Trophoblast cell (in vitro differentiated cells and primary cell): ENCODE measurements at regions not wholly inside any gene's neighbourhood (a gene's known extent, or its start where the extent isn't known, plus 50 kb on each side); places are given as distances from the start of the nearest gene placed in this dataset.

ENCODE experiments used
- DNase-seq, 2 donors: peaks; one replicate each; pipeline ENCODE4 v3.0.0-alpha.2; 2016
- H2AFZ ChIP-seq: 2 replicates; pipeline ENCODE4 v1.6.1; 2013; ENCODE audit warnings: low read length, moderate library complexity, mild to moderate bottlenecking; ENCODE audit not compliant: insufficient read depth, poor library complexity
- H2AK5ac ChIP-seq: 2 replicates; pipeline ENCODE4 v1.6.1; 2013; ENCODE audit warnings: mild to moderate bottlenecking, low read length
- H2BK120ac ChIP-seq: 2 replicates; pipeline ENCODE4 v1.6.1; 2013; ENCODE audit warnings: low read length, mild to moderate bottlenecking, moderate library complexity; ENCODE audit not compliant: insufficient read depth, poor library complexity
- H2BK12ac ChIP-seq: 2 replicates; pipeline ENCODE4 v1.6.1; 2013; ENCODE audit warnings: mild to moderate bottlenecking, low read length, moderate library complexity
- H2BK5ac ChIP-seq: 2 replicates; pipeline ENCODE4 v1.6.1; 2013; ENCODE audit warnings: low read length, low read depth, moderate library complexity, mild to moderate bottlenecking; ENCODE audit not compliant: poor library complexity
- H3K14ac ChIP-seq: 2 replicates; pipeline ENCODE4 v1.6.1; 2013; ENCODE audit warnings: mild to moderate bottlenecking, low read length
- H3K18ac ChIP-seq: 2 replicates; pipeline ENCODE4 v1.6.1; 2013; ENCODE audit warnings: mild to moderate bottlenecking, low read length
- H3K23ac ChIP-seq: 2 replicates; pipeline ENCODE4 v1.6.1; 2013; ENCODE audit warnings: low read length
- H3K27ac ChIP-seq: 2 replicates; pipeline ENCODE4 v1.5.1; 2013; ENCODE audit warnings: low read depth, mild to moderate bottlenecking, inconsistent platforms, low read length, moderate library complexity
- H3K27me3 ChIP-seq: 2 replicates; pipeline ENCODE4 v1.6.1; 2013; ENCODE audit warnings: inconsistent platforms, mild to moderate bottlenecking, low read length, moderate library complexity; ENCODE audit not compliant: insufficient read depth
- H3K36me3 ChIP-seq, 2 experiments: 1 replicate in 1 of 2; 2 replicates in 1 of 2; pipeline ENCODE4 v1.6.1; 2013; ENCODE audit warnings: low read length in 2 of 2, mild to moderate bottlenecking in 2 of 2, moderate library complexity in 1 of 2; ENCODE audit not compliant: insufficient read depth in 2 of 2, control insufficient read depth in 1 of 2
- H3K4ac ChIP-seq: 2 replicates; pipeline ENCODE4 v1.6.1; 2013; ENCODE audit warnings: low read depth, mild to moderate bottlenecking, low read length, moderate library complexity
- H3K4me1 ChIP-seq, 2 experiments: 1 replicate in 1 of 2; 2 replicates in 1 of 2; pipeline ENCODE4 v1.6.1; 2013; ENCODE audit warnings: low read length in 2 of 2, mild to moderate bottlenecking in 2 of 2, moderate library complexity in 1 of 2; ENCODE audit not compliant: insufficient read depth in 2 of 2, control insufficient read depth in 1 of 2
- H3K4me2 ChIP-seq: 2 replicates; pipeline ENCODE4 v1.6.1; 2013; ENCODE audit warnings: inconsistent platforms, mild to moderate bottlenecking, low read length, moderate library complexity
- H3K4me3 ChIP-seq: 2 replicates; pipeline ENCODE4 v1.5.1; 2013; ENCODE audit warnings: mild to moderate bottlenecking, low read depth, low read length, inconsistent platforms
- H3K79me1 ChIP-seq: one replicate; pipeline ENCODE4 v1.6.1; 2013; ENCODE audit warnings: low read length
- H3K79me2 ChIP-seq: 2 replicates; pipeline ENCODE4 v1.6.1; 2013; ENCODE audit warnings: low read length, mild to moderate bottlenecking; ENCODE audit not compliant: control insufficient read depth, insufficient read depth, poor library complexity
- H3K9ac ChIP-seq: 2 replicates; pipeline ENCODE4 v1.6.1; 2013; ENCODE audit warnings: mild to moderate bottlenecking, low read length
- H3K9me3 ChIP-seq: 2 replicates; pipeline ENCODE4 v1.6.1; 2013; ENCODE audit warnings: low read depth, mild to moderate bottlenecking, control low read depth, inconsistent platforms, low read length; ENCODE audit not compliant: insufficient read depth
- H4K12ac ChIP-seq: 2 replicates; pipeline ENCODE4 v1.6.1; 2013; ENCODE audit warnings: low read depth, mild to moderate bottlenecking, low read length, moderate library complexity
- H4K8ac ChIP-seq: 2 replicates; pipeline ENCODE4 v1.6.1; 2013; ENCODE audit warnings: low read depth, mild to moderate bottlenecking, low read length, moderate library complexity
- H4K91ac ChIP-seq: one replicate; pipeline ENCODE4 v1.6.1; 2013; ENCODE audit warnings: low read depth, mild to moderate bottlenecking, low read length, moderate library complexity
- WGBS: extraction: QIAGEN DNeasy Blood & Tissue Kit; methylation state at CpG from one replicate; pipeline ENCODE4 v1.1.7; 2013; ENCODE audit warnings: missing lambda C conversion rate; ENCODE audit not compliant: insufficient read length, insufficient coverage; ENCODE audit errors: extremely low coverage; 5-methylcytosine and 5-hydroxymethylcytosine counted together

- H3K14ac ChIP-seq: no peak overlapping the region
- H3K36me3 ChIP-seq: no peaks in the 10 kb centered on the region
- H3K18ac ChIP-seq: no peak overlapping the region
- no peak overlapping the region for H2BK5ac ChIP-seq
- WGBS: no CpG with 5 or more reads among the region's 2 CpGs
- H4K91ac ChIP-seq: no peak overlapping the region
- H2BK120ac ChIP-seq: no peak overlapping the region
- H2AFZ ChIP-seq: no peak overlapping the region
- H3K4me2 ChIP-seq: no peak overlapping the region
- H3K9me3 ChIP-seq: no peaks in the 10 kb centered on the region
- H4K8ac ChIP-seq: no peak overlapping the region
- H4K12ac ChIP-seq: no peak overlapping the region
- no peaks in the 10 kb centered on the region for H3K27me3 ChIP-seq
- H3K27ac ChIP-seq: no peak overlapping the region
- H3K4me3 ChIP-seq: no peak overlapping the region
- no peak overlapping the region for H3K9ac ChIP-seq
- H3K79me2 ChIP-seq: no peaks in the 10 kb centered on the region
- DNase-seq: no peak
- H3K79me1 ChIP-seq: no peaks in the 10 kb centered on the region
- H3K4me1 ChIP-seq: no peaks in the 10 kb centered on the region
- no peak overlapping the region for H2BK12ac ChIP-seq
- H2AK5ac ChIP-seq: no peak overlapping the region
- H3K23ac ChIP-seq: no peak overlapping the region
- H3K4ac ChIP-seq: no peak overlapping the region
Observed at GRCh38 chr12:91667694-91668093, 478.0 kb downstream of the BTG1 start.

GRCh38 chr12:91663744-91664143 is 481.1 kb upstream of the DCN start:
- no peak overlapping the region for H2AFZ ChIP-seq
- no peak overlapping the region for H3K4me3 ChIP-seq
- no peak overlapping the region for H3K14ac ChIP-seq
- H3K9me3 ChIP-seq: no peaks in the 10 kb centered on the region
- H2AK5ac ChIP-seq: no peak overlapping the region
- no peak overlapping the region for H2BK120ac ChIP-seq
- no peak overlapping the region for H3K27ac ChIP-seq
- H3K27me3 ChIP-seq: no peaks in the 10 kb centered on the region
- no peak for DNase-seq
- H2BK5ac ChIP-seq: no peak overlapping the region
- no CpG with 5 or more reads among the region's 4 CpGs for WGBS
- H3K4me1 ChIP-seq: no peaks in the 10 kb centered on the region
- H3K79me2 ChIP-seq: no peaks in the 10 kb centered on the region
- no peak overlapping the region for H4K91ac ChIP-seq
- no peak overlapping the region for H3K9ac ChIP-seq
- H4K12ac ChIP-seq: no peak overlapping the region
- no peak overlapping the region for H3K4ac ChIP-seq
- no peak overlapping the region for H2BK12ac ChIP-seq
- H4K8ac ChIP-seq: no peak overlapping the region
- no peaks in the 10 kb centered on the region for H3K36me3 ChIP-seq
- no peak overlapping the region for H3K23ac ChIP-seq
- H3K4me2 ChIP-seq: no peak overlapping the region
- no peaks in the 10 kb centered on the region for H3K79me1 ChIP-seq
- H3K18ac ChIP-seq: no peak overlapping the region

- no peak overlapping the region for H4K12ac ChIP-seq
- H2BK5ac ChIP-seq: no peak overlapping the region
- no peak overlapping the region for H3K23ac ChIP-seq
- no peaks in the 10 kb centered on the region for H3K79me2 ChIP-seq
- WGBS: no CpG with 5 or more reads among the region's 4 CpGs
- no peak for DNase-seq
- no peak overlapping the region for H3K4me2 ChIP-seq
- H3K79me1 ChIP-seq: no peaks in the 10 kb centered on the region
- no peaks in the 10 kb centered on the region for H3K27me3 ChIP-seq
- H3K14ac ChIP-seq: no peak overlapping the region
- no peak overlapping the region for H2BK120ac ChIP-seq
- no peaks in the 10 kb centered on the region for H3K9me3 ChIP-seq
- no peak overlapping the region for H2AK5ac ChIP-seq
- H3K4me1 ChIP-seq: no peaks in the 10 kb centered on the region
- H3K18ac ChIP-seq: no peak overlapping the region
- H3K4me3 ChIP-seq: no peak overlapping the region
- H3K27ac ChIP-seq: no peak overlapping the region
- H2BK12ac ChIP-seq: no peak overlapping the region
- no peak overlapping the region for H4K8ac ChIP-seq
- no peak overlapping the region for H3K4ac ChIP-seq
- no peak overlapping the region for H3K9ac ChIP-seq
- H3K36me3 ChIP-seq: no peaks in the 10 kb centered on the region
- H2AFZ ChIP-seq: no peak overlapping the region
- no peak overlapping the region for H4K91ac ChIP-seq
Observed at GRCh38 chr12:91663310-91663709, 480.7 kb upstream of the DCN start.

GRCh38 chr12:91662021-91662420 is 479.4 kb upstream of the DCN start:
- Histone ChIP-seq H2BK120ac (no peak overlapping the region), H3K79me2 (no peaks in the 10 kb centered on the region), H3K23ac (no peak overlapping the region), H3K4me2 (no peak overlapping the region), H3K4me3 (no peak overlapping the region), H3K18ac (no peak overlapping the region), H2AFZ (no peak overlapping the region), H2AK5ac (no peak overlapping the region), H3K79me1 (no peaks in the 10 kb centered on the region), H4K91ac (no peak overlapping the region), H4K12ac (no peak overlapping the region), H2BK5ac (no peak overlapping the region), H2BK12ac (no peak overlapping the region), H4K8ac (no peak overlapping the region), H3K14ac (no peak overlapping the region), H3K9ac (no peak overlapping the region), H3K36me3 (no peaks in the 10 kb centered on the region), H3K27ac (no peak overlapping the region), H3K4ac (no peak overlapping the region), H3K27me3 (no peaks in the 10 kb centered on the region), H3K9me3 (no peaks in the 10 kb centered on the region), H3K4me1 (no peaks in the 10 kb centered on the region)
- WGBS: no CpG with 5 or more reads among the region's 1 CpG
- DNase-seq: no peak
